ENCODE measurements at regions not wholly inside any gene's neighbourhood (a gene's known extent, or its start where the extent isn't known, plus 50 kb on each side); places are given as distances from the start of the nearest gene placed in this dataset.

- no peak for DNase-seq
- Histone ChIP-seq H3K4me1 (peaks cover 0 to 7% (median 3%) of the 10 kb centered on the region in 4 donors), H3K36me3 (no peaks in the 10 kb centered on the region), H3K27me3 (no peaks in the 10 kb centered on the region), H3K4me3 (no peak overlapping the region), H3K9me3 (no peaks in the 10 kb centered on the region), H3K27ac (no peak overlapping the region)
- ATAC-seq (ENCODE audit: low FRiP score in 2 of 2) = no peak
- no peak for TF ChIP-seq EP300 (IDR thresholded peaks at IDR 0.05)
- no peak for TF ChIP-seq POLR2AphosphoS5 (IDR thresholded peaks at IDR 0.05)
- TF ChIP-seq CTCF (IDR thresholded peaks at IDR 0.05) = no peak
- TF ChIP-seq POLR2A (IDR thresholded peaks at IDR 0.05) = no peak
- 78 to 86% methylated on average over 5 of the region's 5 CpGs for WGBS, 2 donors
Measured at GRCh38 chr4:26199596-26199995, 121.2 kb upstream of the RBPJ start.

- Histone ChIP-seq H3K27me3 (no peaks in the 10 kb centered on the region), H3K9me3 (no peaks in the 10 kb centered on the region), H3K4me1 (peaks cover 0 to 7% (median 4%) of the 10 kb centered on the region in 4 donors), H3K27ac (no peak overlapping the region), H3K4me3 (no peak overlapping the region), H3K36me3 (no peaks in the 10 kb centered on the region)
- WGBS, 2 donors = 57 to 69% methylated on average over 2 of the region's 2 CpGs
- ATAC-seq (ENCODE audit: low FRiP score in 2 of 2) = no peak
- no peak for TF ChIP-seq CTCF (IDR thresholded peaks at IDR 0.05)
- no peak for TF ChIP-seq EP300 (IDR thresholded peaks at IDR 0.05)
- no peak for DNase-seq
Measured at GRCh38 chr4:26201120-26201519, 119.7 kb upstream of the RBPJ start.

- Histone ChIP-seq H3K36me3 (no peaks in the 10 kb centered on the region), H3K27ac (no peak overlapping the region), H3K9me3 (no peaks in the 10 kb centered on the region), H3K4me1 (peaks cover 0 to 3% (median 0%) of the 10 kb centered on the region in 4 donors), H3K27me3 (no peaks in the 10 kb centered on the region), H3K4me3 (no peak overlapping the region)
- no peak for ATAC-seq (ENCODE audit: low FRiP score in 2 of 2)
- DNase-seq = no peak
- TF ChIP-seq POLR2A (IDR thresholded peaks at IDR 0.05) (no peak), EP300 (IDR thresholded peaks at IDR 0.05) (no peak), POLR2AphosphoS5 (IDR thresholded peaks at IDR 0.05) (no peak), CTCF (IDR thresholded peaks at IDR 0.05) (no peak)
- WGBS, 2 donors = 76 to 77% methylated on average over 7 to 8 of the region's 8 CpGs
Measured at GRCh38 chr4:26204249-26204825, 116.5 kb upstream of the RBPJ start.

- H3K4me1 ChIP-seq = peaks cover 0 to 3% (median 0%) of the 10 kb centered on the region in 4 donors
- WGBS, 2 donors = 67 to 87% methylated on average over 2 to 7 of the region's 7 CpGs
- no peaks in the 10 kb centered on the region for H3K9me3 ChIP-seq
- no peak overlapping the region for H3K4me3 ChIP-seq
- DNase-seq (peak in 1 of 2 donors; percentile 72), ATAC-seq (ENCODE audit: low FRiP score in 2 of 2) (peak in 1 of 2 donors; percentile 36)
- no peak overlapping the region for H3K27ac ChIP-seq
- H3K36me3 ChIP-seq = no peaks in the 10 kb centered on the region
- no peaks in the 10 kb centered on the region for H3K27me3 ChIP-seq
- TF ChIP-seq CTCF (IDR thresholded peaks at IDR 0.05) (no peak), POLR2AphosphoS5 (IDR thresholded peaks at IDR 0.05) (no peak), EP300 (IDR thresholded peaks at IDR 0.05) (no peak), POLR2A (IDR thresholded peaks at IDR 0.05) (no peak)
Measured at GRCh38 chr4:26204911-26205370, 115.9 kb upstream of the RBPJ start.

- Histone ChIP-seq H3K36me3 (no peaks in the 10 kb centered on the region), H3K9me3 (no peaks in the 10 kb centered on the region), H3K27me3 (no peaks in the 10 kb centered on the region), H3K4me1 (peaks cover 0 to 3% (median 0%) of the 10 kb centered on the region in 4 donors), H3K27ac (no peak overlapping the region), H3K4me3 (no peak overlapping the region)
- TF ChIP-seq CTCF (IDR thresholded peaks at IDR 0.05) (no peak), EP300 (IDR thresholded peaks at IDR 0.05) (no peak), POLR2A (IDR thresholded peaks at IDR 0.05) (no peak), POLR2AphosphoS5 (IDR thresholded peaks at IDR 0.05) (no peak)
- WGBS, 2 donors = 27 to 31% methylated on average over 2 of the region's 2 CpGs
- DNase-seq (no peak), ATAC-seq (ENCODE audit: low FRiP score in 2 of 2) (peak in 1 of 2 donors; percentile 83)
Measured at GRCh38 chr4:26206339-26206738, 114.5 kb upstream of the RBPJ start.
